ENCODE measurements at regions not wholly inside any gene's neighbourhood (a gene's known extent, or its start where the extent isn't known, plus 50 kb on each side); places are given as distances from the start of the nearest gene placed in this dataset.

GRCh38 chr5:7018198-7018597, 305.0 kb downstream of the TENT4A start:
- DNase-seq (ENCODE audit: low read depth), result no peak

GRCh38 chr5:7018601-7019000, 305.4 kb downstream of the TENT4A start:
- DNase-seq (ENCODE audit: low read depth), result no peak

- no peak for DNase-seq (ENCODE audit: low read depth)
Measured at GRCh38 chr5:7036192-7036835, 323.1 kb downstream of the TENT4A start.

- DNase-seq (ENCODE audit: low read depth), result no peak
Measured at GRCh38 chr5:7039074-7039473, 325.8 kb downstream of the TENT4A start.

GRCh38 chr5:7040111-7040510, 326.9 kb downstream of the TENT4A start:
- DNase-seq (ENCODE audit: low read depth), result no peak

- no peak for DNase-seq (ENCODE audit: low read depth)
Measured at GRCh38 chr5:7043797-7044196, 330.6 kb downstream of the TENT4A start.

GRCh38 chr5:7047511-7048261, 334.5 kb downstream of the TENT4A start:
- no peak for DNase-seq (ENCODE audit: low read depth)

GRCh38 chr5:7050986-7051385, 337.8 kb downstream of the TENT4A start:
- DNase-seq (ENCODE audit: low read depth), result no peak

GRCh38 chr5:7053125-7053524, 339.9 kb downstream of the TENT4A start:
- DNase-seq (ENCODE audit: low read depth), result no peak

- no peak for DNase-seq (ENCODE audit: low read depth)
Measured at GRCh38 chr5:7053528-7054209, 340.4 kb downstream of the TENT4A start.

GRCh38 chr5:7066471-7067235, 329.3 kb upstream of the ADCY2 start:
- DNase-seq (ENCODE audit: low read depth), result no peak

- no peak for DNase-seq (ENCODE audit: low read depth)
Measured at GRCh38 chr5:7068156-7068555, 327.8 kb upstream of the ADCY2 start.

GRCh38 chr5:7068899-7069298, 327.0 kb upstream of the ADCY2 start:
- no peak for DNase-seq (ENCODE audit: low read depth)

- DNase-seq (ENCODE audit: low read depth), result no peak
Measured at GRCh38 chr5:7072188-7072587, 323.8 kb upstream of the ADCY2 start.

- no peak for DNase-seq (ENCODE audit: low read depth)
Measured at GRCh38 chr5:7073666-7074065, 322.3 kb upstream of the ADCY2 start.

- no peak for DNase-seq (ENCODE audit: low read depth)
Measured at GRCh38 chr5:7074176-7074575, 321.8 kb upstream of the ADCY2 start.

- DNase-seq (ENCODE audit: low read depth), result no peak
Measured at GRCh38 chr5:7075470-7075869, 320.5 kb upstream of the ADCY2 start.

- no peak for DNase-seq (ENCODE audit: low read depth)
Measured at GRCh38 chr5:7078101-7078500, 317.8 kb upstream of the ADCY2 start.

- no peak for DNase-seq (ENCODE audit: low read depth)
Measured at GRCh38 chr5:7078901-7079300, 317.0 kb upstream of the ADCY2 start.

GRCh38 chr5:7080501-7080900, 315.4 kb upstream of the ADCY2 start:
- no peak for DNase-seq (ENCODE audit: low read depth)

GRCh38 chr5:7087719-7088297, 308.1 kb upstream of the ADCY2 start:
- no peak for DNase-seq (ENCODE audit: low read depth)

GRCh38 chr5:7088849-7089248, 307.1 kb upstream of the ADCY2 start:
- no peak for DNase-seq (ENCODE audit: low read depth)
